GM19372 (cell line): ENCODE measurements at regions not wholly inside any gene's neighbourhood (a gene's known extent, or its start where the extent isn't known, plus 50 kb on each side); places are given as distances from the start of the nearest gene placed in this dataset.

Experiments
- ATAC-seq: cut with Tn5 transposase; IDR thresholded peaks from one replicate; pipeline ENCODE4 v1.9.1; 2021; ENCODE audit warnings: mild to moderate bottlenecking, low read depth, moderate library complexity; ENCODE audit not compliant: unreplicated experiment

DNA sequence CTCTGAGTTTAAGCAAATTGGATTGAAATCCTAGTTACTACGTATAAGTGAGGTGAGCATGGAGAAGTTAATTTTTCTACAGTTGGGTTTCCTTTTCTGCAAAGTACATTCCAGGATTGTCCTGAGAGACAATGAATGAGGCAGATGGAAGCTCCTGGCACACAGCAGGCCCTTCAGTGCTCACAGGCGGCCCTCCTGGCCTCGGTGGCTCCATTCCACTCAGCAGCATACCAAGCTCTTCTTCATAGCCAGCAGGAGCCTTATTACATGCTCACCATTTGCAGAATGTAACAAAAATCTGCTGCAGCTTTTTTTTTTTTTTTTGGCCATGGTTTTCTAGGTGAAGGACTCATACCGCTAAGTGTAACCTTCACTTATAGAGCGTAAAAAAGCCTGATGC, 113.2 kb upstream of the FAM9B start:
- ATAC-seq = no peak

DNA sequence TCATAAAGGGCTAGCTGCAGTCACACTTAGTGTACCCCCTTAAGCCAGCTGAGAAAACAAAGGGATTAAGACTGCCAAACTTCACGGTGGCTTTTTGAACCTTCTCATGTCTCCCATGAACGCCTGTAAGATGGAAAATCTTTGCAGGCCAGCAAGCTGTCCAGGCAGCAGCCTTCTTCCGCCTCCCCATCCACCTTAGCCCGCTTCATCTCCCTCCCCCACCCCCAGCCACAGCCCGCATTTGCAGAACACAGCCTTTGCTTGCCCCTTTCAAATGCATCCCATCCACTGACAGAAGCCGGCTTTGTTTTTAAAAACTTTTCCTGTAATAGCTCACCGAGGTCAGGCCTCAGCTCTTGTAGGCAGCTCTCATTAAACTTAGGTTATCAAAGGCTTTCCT, 113.8 kb upstream of the FAM9B start:
- no peak for ATAC-seq

DNA sequence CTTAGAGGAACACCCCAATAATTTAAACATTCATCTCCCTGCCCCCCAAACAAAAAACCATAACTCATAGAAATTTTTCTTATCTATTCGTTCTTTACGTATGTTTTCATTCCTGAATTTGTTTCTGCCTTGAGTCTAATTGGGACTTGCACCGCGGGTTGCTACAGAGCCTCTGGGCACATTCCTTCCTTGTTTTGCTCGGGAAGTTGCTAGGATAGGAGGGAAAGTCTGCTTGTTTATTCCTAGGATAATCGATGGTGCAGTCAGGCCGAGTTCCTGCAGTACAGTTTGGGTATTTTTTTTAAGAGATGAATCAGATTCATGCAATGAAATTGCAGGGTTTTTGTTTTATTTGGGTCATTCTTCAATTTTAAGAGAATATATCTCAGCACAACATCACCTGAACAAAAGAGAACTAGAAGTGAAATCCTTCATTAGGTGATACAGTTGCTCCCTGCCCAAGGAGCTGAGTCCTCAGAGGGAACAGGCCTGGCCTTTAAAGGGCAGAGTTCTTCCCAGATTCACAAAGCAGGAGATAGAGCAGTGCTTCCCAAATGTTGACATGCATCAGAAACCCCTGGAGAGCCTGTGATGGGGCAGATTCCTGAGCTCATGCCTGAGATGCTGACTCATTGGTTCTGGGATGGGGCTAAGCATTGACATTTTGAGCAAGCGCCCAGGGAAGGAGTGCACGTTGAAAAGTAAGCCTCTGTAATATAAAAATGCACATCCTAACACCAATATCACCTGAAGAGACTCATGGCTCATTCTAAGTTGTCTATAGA, 114.9 kb upstream of the FAM9B start:
- ATAC-seq = no peak

GRCh38 chrX:9149501-9150245, 115.7 kb upstream of the FAM9B start:
- ATAC-seq = no peak

DNA sequence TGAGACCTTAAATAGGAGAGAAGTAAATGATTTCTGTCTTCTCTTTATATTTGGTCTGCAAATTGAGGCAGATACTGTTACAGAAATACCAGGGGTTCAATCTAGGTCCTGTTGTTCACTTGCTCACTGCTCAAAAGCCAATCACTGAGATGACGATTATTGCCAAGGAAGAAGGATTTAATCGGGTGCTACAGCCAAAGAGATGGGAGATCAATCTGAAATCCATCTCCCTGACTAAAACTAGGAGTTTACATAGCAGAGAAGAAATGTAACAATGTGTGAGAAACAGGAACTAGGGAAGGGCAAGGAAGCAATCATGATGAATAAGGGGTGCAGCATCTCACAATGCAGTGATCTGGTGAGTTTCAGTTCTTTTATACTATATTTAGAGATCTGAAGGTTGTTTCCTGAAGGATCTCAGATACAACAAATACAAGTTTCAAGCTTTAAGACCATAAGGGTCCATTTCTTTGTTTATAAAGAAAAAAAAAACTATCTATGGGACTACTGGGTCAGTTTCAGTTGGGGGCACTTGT, 117.9 kb upstream of the FAM9B start:
- ATAC-seq = no peak

- ATAC-seq = no peak
Measured at GRCh38 chrX:9153300-9153699, 119.4 kb upstream of the FAM9B start.

DNA sequence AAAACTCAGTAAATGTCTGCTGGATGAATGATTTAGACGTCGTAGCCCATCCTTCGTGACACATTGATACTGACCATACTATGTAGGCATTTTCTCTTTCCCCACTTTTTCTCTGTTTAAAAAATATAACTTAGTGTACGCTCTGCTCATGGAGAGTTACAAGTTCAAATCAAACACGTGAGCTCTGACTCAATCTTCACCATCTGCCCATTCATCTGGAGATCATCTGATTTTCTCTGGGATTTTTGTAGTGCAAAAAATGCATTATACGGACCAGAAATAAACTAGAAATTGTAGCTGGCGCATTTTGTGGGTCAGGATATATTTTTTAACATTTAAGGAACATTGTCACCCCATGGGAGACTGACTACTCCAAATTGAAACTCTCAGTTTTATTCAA, 124.7 kb upstream of the FAM9B start:
- no peak for ATAC-seq

DNA sequence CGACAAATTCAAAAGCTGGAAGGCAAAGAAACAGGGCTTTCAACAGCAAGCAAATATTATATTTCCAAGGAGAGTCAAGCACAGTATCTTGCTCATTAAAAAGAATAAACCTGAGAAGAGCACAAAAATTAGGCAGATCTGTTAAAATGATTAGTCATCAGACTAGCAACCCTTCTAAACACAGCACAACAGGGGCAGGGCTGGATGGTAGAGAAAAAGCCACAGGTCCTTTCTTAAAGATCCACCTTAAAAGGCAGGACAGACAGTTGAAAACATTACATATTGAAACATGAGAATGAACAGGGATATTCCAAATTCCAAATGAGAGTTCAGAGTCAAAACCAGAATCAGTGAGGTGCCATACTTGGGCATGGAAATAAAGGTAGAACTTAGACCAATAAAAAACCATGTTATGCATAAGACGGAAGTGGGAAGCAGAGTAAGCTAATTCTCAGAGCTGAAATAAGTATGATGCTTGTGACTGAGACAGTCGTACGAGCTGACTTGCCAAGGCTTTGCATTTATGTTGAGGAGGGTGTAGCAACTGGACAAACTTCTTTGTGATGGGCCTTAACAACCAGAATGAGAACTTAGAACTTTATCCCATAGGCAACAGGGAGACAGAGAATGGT, 126.9 kb upstream of the FAM9B start:
- no peak for ATAC-seq

GRCh38 chrX:9162698-9163097, 128.8 kb upstream of the FAM9B start:
- no peak for ATAC-seq

DNA sequence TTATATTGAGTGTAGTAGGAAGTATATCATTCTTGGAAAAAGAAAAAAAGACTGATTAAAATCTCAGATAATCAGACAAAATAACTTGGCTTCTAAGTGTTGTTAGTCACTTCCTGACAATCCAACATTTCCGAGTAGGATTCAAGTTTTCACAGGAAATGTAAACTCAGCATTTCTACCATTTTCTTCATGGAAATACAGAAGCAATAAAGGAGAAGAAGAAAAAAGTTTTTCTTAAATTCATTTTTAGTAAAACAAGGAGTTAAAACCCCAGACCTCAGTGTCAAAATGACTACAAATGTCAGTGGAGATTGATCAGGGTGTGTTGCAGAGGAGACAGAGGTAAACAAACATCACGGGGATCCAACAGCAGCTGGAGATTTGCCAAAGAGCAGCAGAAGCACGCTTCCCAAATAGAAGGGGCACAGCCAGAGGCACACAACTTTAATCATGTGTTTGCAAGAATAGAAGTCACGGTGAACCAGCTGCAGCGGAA, 129.3 kb upstream of the FAM9B start:
- no peak for ATAC-seq

- no peak for ATAC-seq
Measured at GRCh38 chrX:9164086-9164485, 130.2 kb upstream of the FAM9B start.

DNA sequence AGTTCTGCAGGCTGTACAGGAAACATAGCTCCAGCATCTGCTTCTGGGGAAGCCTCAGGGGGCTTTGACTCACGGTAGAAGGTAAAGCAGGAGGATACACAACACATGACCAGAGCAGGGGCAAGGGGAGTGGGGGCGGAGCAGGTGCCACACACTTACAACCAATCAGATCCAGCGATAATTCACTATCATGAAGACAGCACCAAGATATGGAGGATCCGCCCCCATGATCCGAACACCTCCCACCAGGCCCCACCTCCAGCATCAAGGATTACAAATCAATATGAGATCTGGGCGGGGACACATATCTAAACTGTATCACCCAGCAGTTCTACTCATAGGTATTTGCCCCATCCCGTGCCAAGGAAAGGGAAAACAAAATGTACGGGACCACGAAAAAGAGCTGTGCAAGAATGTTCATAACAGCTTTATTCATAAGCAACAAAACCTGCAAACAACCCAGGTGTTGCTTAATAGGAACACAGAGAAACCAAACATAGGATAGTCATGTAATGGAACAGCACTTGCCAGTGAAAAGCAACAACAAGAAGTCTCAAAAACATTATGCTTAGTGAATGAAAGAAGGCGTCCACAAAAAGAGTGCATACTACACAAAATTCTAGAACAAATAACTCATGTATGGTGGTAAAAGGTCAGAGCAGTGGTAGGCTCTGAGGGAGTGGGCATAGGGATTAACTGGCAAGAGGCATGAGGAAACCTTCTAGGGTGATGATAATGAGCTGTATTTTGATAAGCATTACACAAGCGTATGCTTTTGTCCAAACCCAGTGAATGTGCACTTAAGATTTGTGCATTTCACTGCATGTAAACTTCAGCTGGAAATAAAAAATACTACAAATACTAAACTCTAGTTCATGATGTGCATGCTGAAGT, 130.9 kb upstream of the FAM9B start:
- no peak for ATAC-seq

- ATAC-seq = no peak
Measured at GRCh38 chrX:9166584-9166944, 132.6 kb upstream of the FAM9B start.

- no peak for ATAC-seq
Measured at GRCh38 chrX:9171841-9172463, 138.0 kb upstream of the FAM9B start.

GRCh38 chrX:9172464-9172850, 138.5 kb upstream of the FAM9B start:
- ATAC-seq = no peak

DNA sequence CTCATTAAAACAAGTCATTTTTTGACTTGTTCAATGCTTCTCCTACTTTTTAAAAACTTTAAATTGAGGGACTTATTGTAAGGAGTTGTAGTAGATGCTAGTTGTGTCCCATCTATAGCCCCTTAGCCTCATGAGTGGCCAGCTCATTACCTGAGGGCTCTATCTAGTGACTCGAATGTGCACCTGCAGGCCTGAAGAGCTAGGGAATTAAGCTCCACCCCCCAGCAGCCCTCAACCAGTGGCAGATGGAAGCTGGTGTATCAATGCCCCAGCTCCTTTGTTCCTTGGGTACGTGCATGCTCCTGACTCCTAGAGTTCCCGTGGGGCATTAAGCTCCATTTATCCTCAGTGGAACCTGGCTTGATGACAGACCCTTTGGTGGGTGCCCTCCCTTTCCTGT, 146.7 kb upstream of the FAM9B start:
- ATAC-seq = no peak

GRCh38 chrX:9182041-9182440, 148.1 kb upstream of the FAM9B start:
- ATAC-seq = no peak

DNA sequence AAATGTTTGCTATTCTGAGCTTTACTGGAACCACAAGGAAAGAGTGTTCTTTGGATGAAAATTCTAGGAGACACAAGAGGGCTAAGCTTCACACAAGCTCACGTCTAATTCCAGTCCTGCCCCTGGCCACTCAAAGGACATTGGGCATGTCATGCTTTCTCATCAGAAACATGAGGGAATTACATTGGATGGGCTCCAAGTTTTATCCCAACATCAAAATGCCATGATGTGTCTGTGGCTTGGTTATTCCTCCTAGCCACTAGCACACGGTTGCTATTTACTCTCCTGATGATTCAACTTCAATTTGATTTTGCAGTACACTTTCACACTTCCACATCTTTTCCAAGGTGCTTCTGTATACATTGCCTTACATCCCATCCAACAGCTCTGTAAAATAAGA, 149.6 kb upstream of the FAM9B start:
- ATAC-seq = no peak

DNA sequence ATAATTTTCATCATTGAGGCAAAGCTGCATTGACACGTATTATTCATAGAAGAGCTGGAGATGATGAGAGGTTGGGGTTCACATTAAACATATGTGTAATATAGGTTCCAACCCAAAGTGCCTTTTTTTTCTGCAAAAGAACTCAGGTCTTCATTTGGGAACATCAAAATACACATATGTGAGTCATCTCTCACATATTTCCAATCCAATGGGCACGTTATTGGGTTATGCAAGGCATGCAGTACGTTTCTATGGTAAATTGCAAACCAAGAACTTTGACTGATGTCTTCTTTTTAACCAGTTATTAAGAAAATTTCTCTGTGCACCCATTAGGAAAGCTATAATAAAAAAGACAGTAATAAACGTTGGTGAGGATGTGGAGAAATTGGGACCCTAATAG, 150.3 kb upstream of the FAM9B start:
- ATAC-seq = no peak

- no peak for ATAC-seq
Measured at GRCh38 chrX:9188117-9188516, 154.2 kb upstream of the FAM9B start.
